Activated naive CD4-positive, alpha-beta T cell treated with anti-CD3 and anti-CD28 coated beads, Interleukin-2, amount 10 ng/mL, durations not matched to agents 7 days and 5 days (primary cell): ENCODE measurements at regions not wholly inside any gene's neighbourhood (a gene's known extent, or its start where the extent isn't known, plus 50 kb on each side); places are given as distances from the start of the nearest gene placed in this dataset.

Experiments used
- CTCF ChIA-PET: fragments of 350-600 bp; sonication (Branson Sonifier 250); formaldehyde crosslinking; loops from one replicate; lab custom pipeline; 2021; ENCODE audit warnings: antibody characterized with exemption; lab: Charles Lee
- DNase-seq: peaks from one replicate; pipeline ENCODE4 v3.0.0-alpha.2; 2020
- H3K27ac Mint-ChIP-seq: one replicate; pipeline ENCODE4 v1.8.0; 2021; ENCODE audit warnings: mild to moderate bottlenecking, moderate library complexity, mixed read lengths
- H3K27me3 Mint-ChIP-seq: one replicate; pipeline ENCODE4 v1.8.0; 2021; ENCODE audit warnings: mild to moderate bottlenecking, mixed read lengths
- H3K36me3 Mint-ChIP-seq: one replicate; pipeline ENCODE4 v1.8.0; 2021; ENCODE audit warnings: mixed read lengths
- H3K4me1 Mint-ChIP-seq: one replicate; pipeline ENCODE4 v1.8.0; 2021; ENCODE audit warnings: mixed read lengths
- H3K4me3 Mint-ChIP-seq: one replicate; pipeline ENCODE4 v1.8.0; 2021; ENCODE audit warnings: mild to moderate bottlenecking, moderate library complexity, mixed read lengths
- H3K9me3 Mint-ChIP-seq: one replicate; pipeline ENCODE4 v1.8.0; 2021; ENCODE audit warnings: mixed read lengths

- Mint-ChIP-seq H3K4me3 (no peak overlapping the region), H3K36me3 (no peaks in the 10 kb centered on the region), H3K9me3 (no peaks in the 10 kb centered on the region), H3K27ac (no peak overlapping the region), H3K27me3 (no peaks in the 10 kb centered on the region), H3K4me1 (no peaks in the 10 kb centered on the region)
- no peak for DNase-seq
- CTCF ChIA-PET = no interaction called here
These were observed 424.7 kb upstream of the THBS1 start for GRCh38 chr15:39156166-39156565.

- Mint-ChIP-seq H3K9me3 (no peaks in the 10 kb centered on the region), H3K4me1 (no peaks in the 10 kb centered on the region), H3K27ac (no peak overlapping the region), H3K4me3 (no peak overlapping the region), H3K36me3 (no peaks in the 10 kb centered on the region), H3K27me3 (no peaks in the 10 kb centered on the region)
- no peak for DNase-seq
- CTCF ChIA-PET = no interaction called here
These were observed 424.1 kb upstream of the THBS1 start for GRCh38 chr15:39156646-39157250.

GRCh38 chr15:39157882-39158281 is 423.0 kb upstream of the THBS1 start:
- CTCF ChIA-PET = no interaction called here
- no peaks in the 10 kb centered on the region for H3K27me3 Mint-ChIP-seq
- no peak overlapping the region for H3K4me3 Mint-ChIP-seq
- H3K9me3 Mint-ChIP-seq = no peaks in the 10 kb centered on the region
- no peaks in the 10 kb centered on the region for H3K36me3 Mint-ChIP-seq
- H3K4me1 Mint-ChIP-seq = no peaks in the 10 kb centered on the region
- H3K27ac Mint-ChIP-seq = no peak overlapping the region
- DNase-seq = no peak

- Mint-ChIP-seq H3K4me3 (no peak overlapping the region), H3K9me3 (no peaks in the 10 kb centered on the region), H3K27ac (no peak overlapping the region), H3K36me3 (no peaks in the 10 kb centered on the region), H3K4me1 (no peaks in the 10 kb centered on the region), H3K27me3 (no peaks in the 10 kb centered on the region)
- CTCF ChIA-PET = no interaction called here
- DNase-seq = no peak
These were observed 421.0 kb upstream of the THBS1 start for GRCh38 chr15:39159833-39160232.

- no peaks in the 10 kb centered on the region for H3K4me1 Mint-ChIP-seq
- no peaks in the 10 kb centered on the region for H3K9me3 Mint-ChIP-seq
- no peak for DNase-seq
- H3K36me3 Mint-ChIP-seq = no peaks in the 10 kb centered on the region
- H3K27me3 Mint-ChIP-seq = no peaks in the 10 kb centered on the region
- no peak overlapping the region for H3K4me3 Mint-ChIP-seq
- CTCF ChIA-PET = no interaction called here
- no peak overlapping the region for H3K27ac Mint-ChIP-seq
These were observed 419.8 kb upstream of the THBS1 start for GRCh38 chr15:39161096-39161495.

GRCh38 chr15:39165020-39165706 is 415.7 kb upstream of the THBS1 start:
- Mint-ChIP-seq H3K4me3 (no peak overlapping the region), H3K36me3 (no peaks in the 10 kb centered on the region), H3K9me3 (no peaks in the 10 kb centered on the region), H3K4me1 (no peaks in the 10 kb centered on the region), H3K27me3 (no peaks in the 10 kb centered on the region), H3K27ac (no peak overlapping the region)
- no peak for DNase-seq
- CTCF ChIA-PET = no interaction called here

GRCh38 chr15:39167164-39168058 is 413.5 kb upstream of the THBS1 start:
- Mint-ChIP-seq H3K36me3 (no peaks in the 10 kb centered on the region), H3K27me3 (peaks cover 5% of the 10 kb centered on the region), H3K4me1 (no peaks in the 10 kb centered on the region), H3K9me3 (no peaks in the 10 kb centered on the region), H3K4me3 (no peak overlapping the region), H3K27ac (no peak overlapping the region)
- CTCF ChIA-PET = no interaction called here
- DNase-seq = no peak

- DNase-seq = no peak
- Mint-ChIP-seq H3K9me3 (no peaks in the 10 kb centered on the region), H3K4me1 (no peaks in the 10 kb centered on the region), H3K27me3 (peaks cover 11% of the 10 kb centered on the region), H3K36me3 (no peaks in the 10 kb centered on the region), H3K27ac (no peak overlapping the region), H3K4me3 (no peak overlapping the region)
- CTCF ChIA-PET = interaction anchor here (0.9 to 2.0 kb wide), 5 partner anchors 407 to 697 kb away, joined by 3 to 8 read pairs (median 4); partner anchors contain the start of gene THBS1
These were observed 408.9 kb upstream of the THBS1 start for GRCh38 chr15:39171944-39172368.

- CTCF ChIA-PET = interaction anchor here (0.9 to 2.0 kb wide), 5 partner anchors 406 to 698 kb away, joined by 3 to 8 read pairs (median 4); partner anchors contain the start of gene THBS1
- no peaks in the 10 kb centered on the region for H3K4me1 Mint-ChIP-seq
These were observed 408.2 kb upstream of the THBS1 start for GRCh38 chr15:39172380-39173281.

GRCh38 chr15:39173426-39173825 is 407.5 kb upstream of the THBS1 start:
- Mint-ChIP-seq H3K27me3 (peaks cover 11% of the 10 kb centered on the region), H3K9me3 (no peaks in the 10 kb centered on the region), H3K4me1 (no peaks in the 10 kb centered on the region), H3K4me3 (no peak overlapping the region), H3K36me3 (no peaks in the 10 kb centered on the region), H3K27ac (no peak overlapping the region)
- no peak for DNase-seq
- CTCF ChIA-PET = interaction anchor here (1.3 kb wide), 1 partner anchor 406 kb away, joined by 4 read pairs; no protein-coding TSS in a partner anchor

More at GRCh38 chr15:39172380-39173281, 408.2 kb upstream of the THBS1 start:
- no peak overlapping the region for H3K4me3 Mint-ChIP-seq
- H3K27me3 Mint-ChIP-seq = peaks cover 11% of the 10 kb centered on the region
- no peak for DNase-seq
- H3K36me3 Mint-ChIP-seq = no peaks in the 10 kb centered on the region
- H3K27ac Mint-ChIP-seq = no peak overlapping the region
- H3K9me3 Mint-ChIP-seq = no peaks in the 10 kb centered on the region

- Mint-ChIP-seq H3K4me3 (no peak overlapping the region), H3K9me3 (no peaks in the 10 kb centered on the region), H3K27me3 (peaks cover 11% of the 10 kb centered on the region), H3K36me3 (no peaks in the 10 kb centered on the region), H3K4me1 (no peaks in the 10 kb centered on the region), H3K27ac (no peak overlapping the region)
- CTCF ChIA-PET = no interaction called here
- no peak for DNase-seq
These were observed 406.5 kb upstream of the THBS1 start for GRCh38 chr15:39174332-39174731.

GRCh38 chr15:39176030-39176429 is 404.8 kb upstream of the THBS1 start:
- Mint-ChIP-seq H3K4me3 (no peak overlapping the region), H3K27ac (no peak overlapping the region), H3K9me3 (no peaks in the 10 kb centered on the region), H3K27me3 (peaks cover 16% of the 10 kb centered on the region), H3K4me1 (no peaks in the 10 kb centered on the region), H3K36me3 (no peaks in the 10 kb centered on the region)
- DNase-seq = no peak
- CTCF ChIA-PET = no interaction called here

GRCh38 chr15:39177561-39177960 is 403.3 kb upstream of the THBS1 start:
- CTCF ChIA-PET = no interaction called here
- Mint-ChIP-seq H3K9me3 (no peaks in the 10 kb centered on the region), H3K27ac (no peak overlapping the region), H3K36me3 (no peaks in the 10 kb centered on the region), H3K4me1 (no peaks in the 10 kb centered on the region), H3K27me3 (peaks cover 12% of the 10 kb centered on the region), H3K4me3 (no peak overlapping the region)
- no peak for DNase-seq
